ENCODE measurements at regions not wholly inside any gene's neighbourhood (a gene's known extent, or its start where the extent isn't known, plus 50 kb on each side); places are given as distances from the start of the nearest gene placed in this dataset.
"Not testable (repeated sequence)": the region's sequence is repeated elsewhere in the genome, so short reads cannot be mapped to it uniquely, and the experiment has no call there.

DNA sequence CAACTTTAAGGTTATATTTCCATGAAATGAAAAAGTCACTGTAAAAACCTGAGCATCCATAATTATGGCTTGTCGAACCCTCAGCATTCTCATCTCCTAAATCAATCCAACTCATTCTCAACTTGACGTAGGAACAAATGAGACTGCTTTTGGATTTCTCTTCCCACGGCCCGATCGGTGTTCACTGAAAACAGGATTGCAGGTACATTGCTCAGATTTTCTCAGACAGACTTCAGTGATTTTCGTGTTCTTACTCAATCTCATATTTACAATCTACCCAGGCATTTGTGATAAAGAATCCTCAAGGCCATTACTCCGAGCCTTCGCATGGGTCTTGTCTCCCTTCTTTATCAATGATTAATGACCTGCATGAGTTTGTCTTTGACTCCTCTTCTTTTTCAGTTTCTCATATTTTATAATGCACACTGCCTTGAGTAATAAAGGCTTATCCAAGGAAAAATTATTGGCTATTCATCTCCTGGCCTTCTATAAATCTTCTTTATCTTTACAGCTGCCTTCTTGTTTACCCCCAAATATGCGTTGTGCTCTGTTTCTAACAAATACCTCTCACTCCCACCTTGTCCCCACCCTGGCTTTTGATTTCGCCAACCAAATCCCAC lies 90.4 kb upstream of the MYO3A start:
- H3K36me3 ChIP-seq (replicated peaks; ENCODE audit: control insufficient read depth, insufficient read depth, low read length), result no peaks in the 10 kb centered on the region
- no peaks in the 10 kb centered on the region for H3K27me3 ChIP-seq (ENCODE audit: control insufficient read depth, insufficient read depth, low read length)
- DNase-seq, result no peak
- no peak overlapping the region for H3K4me3 ChIP-seq (ENCODE audit: insufficient read depth, low read depth, low read length)

- H3K36me3 ChIP-seq (replicated peaks; ENCODE audit: control insufficient read depth, insufficient read depth, low read length); DNase-seq; H3K27me3 ChIP-seq (ENCODE audit: control insufficient read depth, insufficient read depth, low read length); H3K4me3 ChIP-seq (ENCODE audit: insufficient read depth, low read depth, low read length): not testable (repeated sequence)
Observed at GRCh38 chr10:25844716-25845115, 89.3 kb upstream of the MYO3A start.

- DNase-seq, result no peak
- Histone ChIP-seq H3K36me3 (replicated peaks; ENCODE audit: control insufficient read depth, insufficient read depth, low read length) (no peaks in the 10 kb centered on the region), H3K4me3 (ENCODE audit: insufficient read depth, low read depth, low read length) (no peak overlapping the region), H3K27me3 (ENCODE audit: control insufficient read depth, insufficient read depth, low read length) (no peaks in the 10 kb centered on the region)
Observed at GRCh38 chr10:25849268-25849667, 84.8 kb upstream of the MYO3A start.

DNA sequence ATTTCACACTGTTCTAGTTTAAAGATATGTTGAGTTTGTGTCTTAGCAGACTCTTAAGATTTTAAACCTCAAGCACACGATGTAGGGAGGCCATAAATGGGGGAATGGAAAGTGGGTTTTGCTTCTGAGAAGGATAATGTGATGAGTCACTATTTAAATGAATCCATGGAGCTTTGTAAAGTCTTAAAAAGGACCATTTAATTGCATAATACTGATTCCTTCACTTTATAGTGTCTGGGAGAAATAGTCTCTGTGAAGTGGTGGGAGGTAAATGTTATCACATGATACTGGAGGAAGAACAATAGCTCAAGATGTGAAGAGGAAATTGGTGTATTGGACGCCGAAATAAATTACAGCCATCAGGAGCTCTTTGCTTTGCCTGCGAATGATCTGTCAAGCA lies 84.0 kb upstream of the MYO3A start:
- no peaks in the 10 kb centered on the region for H3K36me3 ChIP-seq (replicated peaks; ENCODE audit: control insufficient read depth, insufficient read depth, low read length)
- DNase-seq, result no peak
- H3K27me3 ChIP-seq (ENCODE audit: control insufficient read depth, insufficient read depth, low read length), result no peaks in the 10 kb centered on the region
- no peak overlapping the region for H3K4me3 ChIP-seq (ENCODE audit: insufficient read depth, low read depth, low read length)

- no peak for DNase-seq
- H3K4me3 ChIP-seq (ENCODE audit: insufficient read depth, low read depth, low read length), result no peak overlapping the region
- no peaks in the 10 kb centered on the region for H3K27me3 ChIP-seq (ENCODE audit: control insufficient read depth, insufficient read depth, low read length)
Observed at GRCh38 chr10:25851548-25851947, 82.5 kb upstream of the MYO3A start.

DNA sequence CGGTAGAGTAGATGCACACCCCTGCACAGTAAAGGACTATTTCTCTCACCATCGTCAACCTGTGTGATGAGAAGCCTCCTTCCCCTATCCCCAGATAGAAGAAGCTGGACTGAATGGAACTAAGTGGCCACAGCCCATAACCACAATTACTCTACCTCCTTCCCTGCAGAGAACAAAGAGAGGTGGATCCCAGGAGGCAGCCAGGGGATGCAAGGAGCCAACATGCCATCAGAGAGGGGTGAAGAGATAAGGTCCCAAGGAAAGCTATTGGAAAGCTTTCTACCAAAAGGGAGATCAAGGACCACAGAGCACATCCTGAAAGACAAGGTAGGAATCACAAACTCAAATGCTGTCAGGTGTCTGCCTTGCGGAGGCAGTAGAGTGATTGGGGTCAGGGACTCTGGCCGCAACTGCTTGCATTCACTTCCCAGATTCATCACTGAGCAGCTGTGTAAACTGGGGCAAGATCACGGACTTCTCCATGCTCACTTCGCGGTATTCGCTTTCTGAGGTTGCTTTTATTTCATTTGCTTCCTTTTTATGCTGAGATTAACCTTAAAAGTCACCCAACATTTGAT lies 81.6 kb upstream of the MYO3A start:
- DNase-seq, result no peak

More at GRCh38 chr10:25851548-25851947, 82.5 kb upstream of the MYO3A start:
- H3K36me3 ChIP-seq (replicated peaks; ENCODE audit: control insufficient read depth, insufficient read depth, low read length), result no peaks in the 10 kb centered on the region

GRCh38 chr10:25858076-25858475 lies 76.0 kb upstream of the MYO3A start:
- no peak for DNase-seq
- Histone ChIP-seq H3K27me3 (ENCODE audit: control insufficient read depth, insufficient read depth, low read length) (no peaks in the 10 kb centered on the region), H3K36me3 (replicated peaks; ENCODE audit: control insufficient read depth, insufficient read depth, low read length) (no peaks in the 10 kb centered on the region), H3K4me3 (ENCODE audit: insufficient read depth, low read depth, low read length) (no peak overlapping the region)

More for the DNA sequence above, 81.6 kb upstream of the MYO3A start:
- no peak overlapping the region for H3K4me3 ChIP-seq (ENCODE audit: insufficient read depth, low read depth, low read length)
- no peaks in the 10 kb centered on the region for H3K36me3 ChIP-seq (replicated peaks; ENCODE audit: control insufficient read depth, insufficient read depth, low read length)
- H3K27me3 ChIP-seq (ENCODE audit: control insufficient read depth, insufficient read depth, low read length), result no peaks in the 10 kb centered on the region

DNA sequence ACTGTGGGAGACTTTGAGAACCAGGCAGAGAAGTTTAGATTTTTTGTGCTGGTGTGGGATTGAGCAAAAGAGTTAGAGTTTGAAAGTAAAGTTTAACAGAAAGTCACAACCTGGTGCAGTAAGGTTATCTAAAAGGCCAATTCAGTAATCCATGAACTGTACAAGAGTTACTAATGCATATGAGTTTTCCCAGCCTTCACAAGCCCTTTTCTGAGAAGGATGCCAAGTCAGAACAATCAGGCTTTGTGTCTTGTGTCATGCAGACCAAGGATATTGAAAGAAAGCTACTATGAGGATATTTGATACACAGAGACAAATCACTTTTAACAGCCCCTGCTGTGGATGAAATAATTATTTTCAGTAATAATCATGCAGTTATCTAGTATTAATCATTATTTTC lies 68.8 kb upstream of the MYO3A start:
- no peak for DNase-seq
- Histone ChIP-seq H3K36me3 (replicated peaks; ENCODE audit: control insufficient read depth, insufficient read depth, low read length) (no peaks in the 10 kb centered on the region), H3K27me3 (ENCODE audit: control insufficient read depth, insufficient read depth, low read length) (no peaks in the 10 kb centered on the region), H3K4me3 (ENCODE audit: insufficient read depth, low read depth, low read length) (no peak overlapping the region)

DNA sequence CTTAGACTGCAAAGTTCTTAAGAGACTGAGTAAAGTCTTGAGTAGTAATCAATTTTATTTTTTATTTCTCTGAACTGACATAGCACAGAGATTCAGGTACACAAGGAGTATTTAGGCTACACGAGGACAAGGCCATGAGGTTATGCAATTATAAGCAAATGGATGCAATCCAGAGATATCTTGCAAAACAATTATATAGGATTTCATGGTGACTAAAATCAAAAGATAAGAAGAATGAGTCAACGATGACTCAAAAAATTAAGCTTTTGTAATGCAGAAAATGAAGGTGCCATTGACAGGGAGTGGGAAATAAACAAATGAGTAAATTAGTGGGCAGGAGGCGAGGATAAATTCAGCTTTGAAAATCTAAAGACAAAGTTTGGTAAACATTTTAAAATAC lies 66.7 kb upstream of the MYO3A start:
- Histone ChIP-seq H3K36me3 (replicated peaks; ENCODE audit: control insufficient read depth, insufficient read depth, low read length) (no peaks in the 10 kb centered on the region), H3K4me3 (ENCODE audit: insufficient read depth, low read depth, low read length) (no peak overlapping the region), H3K27me3 (ENCODE audit: control insufficient read depth, insufficient read depth, low read length) (no peaks in the 10 kb centered on the region)
- DNase-seq, result no peak

- Histone ChIP-seq H3K27me3 (ENCODE audit: control insufficient read depth, insufficient read depth, low read length) (no peaks in the 10 kb centered on the region), H3K4me3 (ENCODE audit: insufficient read depth, low read depth, low read length) (no peak overlapping the region), H3K36me3 (replicated peaks; ENCODE audit: control insufficient read depth, insufficient read depth, low read length) (no peaks in the 10 kb centered on the region)
- no peak for DNase-seq
Observed at GRCh38 chr10:25869067-25869591, 64.9 kb upstream of the MYO3A start.

DNA sequence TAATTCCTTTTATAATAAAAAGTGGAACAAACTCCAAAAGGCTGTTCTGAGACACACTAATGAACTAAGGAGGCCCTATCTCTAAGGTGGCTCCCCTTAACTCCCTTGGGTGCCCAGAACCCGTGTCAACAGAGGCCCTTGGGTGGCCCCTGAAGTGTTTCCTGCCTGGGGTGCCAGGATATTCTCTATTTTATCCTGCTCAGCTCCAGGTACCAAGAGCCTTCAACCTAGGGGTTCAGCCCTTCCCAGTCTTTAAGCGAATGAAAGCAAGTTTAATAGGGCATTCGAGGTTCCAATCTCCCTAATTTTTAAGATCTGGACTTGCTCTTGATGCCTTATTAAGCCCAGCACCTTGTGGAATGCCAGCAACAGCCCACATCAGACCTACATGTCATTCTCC lies 64.4 kb upstream of the MYO3A start:
- Histone ChIP-seq H3K4me3 (ENCODE audit: insufficient read depth, low read depth, low read length) (no peak overlapping the region), H3K27me3 (ENCODE audit: control insufficient read depth, insufficient read depth, low read length) (no peaks in the 10 kb centered on the region), H3K36me3 (replicated peaks; ENCODE audit: control insufficient read depth, insufficient read depth, low read length) (no peaks in the 10 kb centered on the region)
- no peak for DNase-seq

GRCh38 chr10:25874402-25874801 lies 59.6 kb upstream of the MYO3A start:
- H3K36me3 ChIP-seq (replicated peaks; ENCODE audit: control insufficient read depth, insufficient read depth, low read length); DNase-seq; H3K27me3 ChIP-seq (ENCODE audit: control insufficient read depth, insufficient read depth, low read length); H3K4me3 ChIP-seq (ENCODE audit: insufficient read depth, low read depth, low read length): not testable (repeated sequence)

- Histone ChIP-seq H3K36me3 (replicated peaks; ENCODE audit: control insufficient read depth, insufficient read depth, low read length) (no peaks in the 10 kb centered on the region), H3K4me3 (ENCODE audit: insufficient read depth, low read depth, low read length) (no peak overlapping the region), H3K27me3 (ENCODE audit: control insufficient read depth, insufficient read depth, low read length) (no peaks in the 10 kb centered on the region)
- peak; percentile 69 for DNase-seq
Observed at GRCh38 chr10:25875556-25876165, 58.4 kb upstream of the MYO3A start.

- no peaks in the 10 kb centered on the region for H3K27me3 ChIP-seq (ENCODE audit: control insufficient read depth, insufficient read depth, low read length)
- DNase-seq, result no peak
- H3K4me3 ChIP-seq (ENCODE audit: insufficient read depth, low read depth, low read length), result no peak overlapping the region
- H3K36me3 ChIP-seq (replicated peaks; ENCODE audit: control insufficient read depth, insufficient read depth, low read length), result no peaks in the 10 kb centered on the region
Observed at GRCh38 chr10:25877296-25877695, 56.7 kb upstream of the MYO3A start.
